ENCODE measurements at regions not wholly inside any gene's neighbourhood (a gene's known extent, or its start where the extent isn't known, plus 50 kb on each side); places are given as distances from the start of the nearest gene placed in this dataset.

GRCh38 chr6:168388641-168389633 lies 52.0 kb upstream of the SMOC2 start:
- H3K36me3 ChIP-seq (ENCODE audit: control insufficient read depth, insufficient read depth, low read length) = no peaks in the 10 kb centered on the region
- in situ Hi-C loops (cut with MboI) = no loop called here
- H2AFZ ChIP-seq (ENCODE audit: low read depth, low read length) = no peak overlapping the region
- peaks cover 11 to 66% of the 10 kb centered on the region in 2 experiments; a peak in 4 of 5 replicates for H3K27me3 ChIP-seq (ENCODE audit: control insufficient read depth in 2 of 2, insufficient read depth in 2 of 2, low read length in 2 of 2)
- intact Hi-C loops (cut with micrococcal nuclease) = no loop called here
- no peaks in the 10 kb centered on the region for H3K9me1 ChIP-seq (ENCODE audit: control insufficient read depth, insufficient read depth, low read length)
- no TSS peak for BruUV-seq (replicated peaks)
- ATAC-seq (no peak; the same call in none of the 3 replicates), FAIRE-seq (no peak), DNase-seq (ENCODE audit: extremely low read depth in 1 of 4, low spot score in 3 of 4) (no peak)
- no peak overlapping the region for H3K27ac ChIP-seq (ENCODE audit: extremely low read depth, low read depth, low read length)
- ChIA-PET CTCF (ENCODE audit: low intra/inter-chr PET ratio) (no interaction called here), POLR2A (interaction anchor here (0.6 kb wide), 2 partner anchors 19 to 1820 kb away, joined by 3 read pairs; no protein-coding TSS in a partner anchor)
- under 1% methylated on average over 29 of the region's 32 CpGs for WGBS (ENCODE audit: insufficient coverage, low coverage, missing lambda C conversion rate)
- 0 out of 2 replicates have a peak, but pooled peaks cover 1% of the 10 kb centered on the region for H3K9me3 ChIP-seq (replicated peaks; ENCODE audit: control insufficient read depth, insufficient read depth, low read depth, low read length)
- no peaks in the 10 kb centered on the region for H3K79me2 ChIP-seq (ENCODE audit: control insufficient read depth, insufficient read depth, low read length)
- no peak overlapping the region; a peak in 1 of 4 replicates for H3K9ac ChIP-seq (ENCODE audit: insufficient read depth in 1 of 2, low read depth in 2 of 2, low read length in 2 of 2)
- H3K4me1 ChIP-seq (replicated peaks in 1 of 2; ENCODE audit: control insufficient read depth in 2 of 2, insufficient read depth in 2 of 2, low read length in 2 of 2) = no peaks in the 10 kb centered on the region
- H3K4me3 ChIP-seq = no peak overlapping the region
- H4K20me1 ChIP-seq (replicated peaks; ENCODE audit: control insufficient read depth, insufficient read depth, low read length) = 0 out of 2 replicates have a peak, but pooled peaks cover 13% of the 10 kb centered on the region
- H3K4me2 ChIP-seq (ENCODE audit: insufficient read depth, low read length) = no peak overlapping the region
- TF ChIP-seq WHSC1 (IDR thresholded peaks at IDR 0.05; ENCODE audit: low read length) (no peak), MED1 (CRISPR knock-in tag; IDR thresholded peaks at IDR 0.05; ENCODE audit: borderline replicate concordance) (no peak), TBL1XR1 (IDR thresholded peaks at IDR 0.05; ENCODE audit: low read length in 2 of 2) (no peak), VEZF1 (CRISPR knock-in tag; IDR thresholded peaks at IDR 0.05) (no peak), RBM15 (IDR thresholded peaks at IDR 0.05; ENCODE audit: insufficient read depth, low read length) (no peak), ZNF184 (CRISPR knock-in tag; IDR thresholded peaks at IDR 0.05) (no peak), FOXK2 (conservative IDR thresholded peaks at IDR 0.05 in 1 of 2, IDR thresholded peaks at IDR 0.05 in 1 of 2; ENCODE audit: low read depth in 2 of 2) (no peak), ZNF23 (CRISPR knock-in tag; IDR thresholded peaks at IDR 0.05) (no peak), USF1 (CRISPR knock-in tag; IDR thresholded peaks at IDR 0.05) (no peak), TCF15 (CRISPR knock-in tag; IDR thresholded peaks at IDR 0.05) (no peak), RFX5 (IDR thresholded peaks at IDR 0.05; ENCODE audit: low read depth, low read length) (no peak), ZNF740 (CRISPR knock-in tag; IDR thresholded peaks at IDR 0.05) (no peak), ZNF740 (tag; IDR thresholded peaks at IDR 0.05) (no peak), ZBTB17 (CRISPR knock-in tag; IDR thresholded peaks at IDR 0.05) (no peak), NBN (IDR thresholded peaks at IDR 0.05; ENCODE audit: low read depth) (no peak), ZNF551 (CRISPR knock-in tag; IDR thresholded peaks at IDR 0.05) (no peak), RBM39 (optimal IDR thresholded peaks at IDR 0.05; ENCODE audit: low read depth, low read length) (no peak), ZFPM2 (CRISPR knock-in tag; IDR thresholded peaks at IDR 0.05) (no peak), BRD4 (IDR thresholded peaks at IDR 0.05) (no peak), ELF4 (CRISPR knock-in tag; IDR thresholded peaks at IDR 0.05) (no peak)
